ENCODE measurements at regions not wholly inside any gene's neighbourhood (a gene's known extent, or its start where the extent isn't known, plus 50 kb on each side); places are given as distances from the start of the nearest gene placed in this dataset.
"Not testable (repeated sequence)": the region's sequence is repeated elsewhere in the genome, so short reads cannot be mapped to it uniquely, and the experiment has no call there.

- TF ChIP-seq POLR2A (IDR thresholded peaks at IDR 0.05): no peak
- no peaks in the 10 kb centered on the region for H3K36me3 ChIP-seq
- H3K9me3 ChIP-seq: peaks cover 0 to 13% (median 2%) of the 10 kb centered on the region in 12 donors
- H3K4me1 ChIP-seq: no peaks in the 10 kb centered on the region
- ATAC-seq (no peak), DNase-seq (no peak)
- H3K27me3 ChIP-seq: no peaks in the 10 kb centered on the region
- 38 to 66% (median 60%) methylated on average over 2 of the region's 2 CpGs for WGBS, 4 donors
- intact Hi-C loops (cut with DNase I): no loop called here
- no peak overlapping the region for H3K4me3 ChIP-seq
- H3K27ac ChIP-seq: no peak overlapping the region
Observed at GRCh38 chr4:167989815-167990214, 102.5 kb upstream of the ANXA10 start.

DNA sequence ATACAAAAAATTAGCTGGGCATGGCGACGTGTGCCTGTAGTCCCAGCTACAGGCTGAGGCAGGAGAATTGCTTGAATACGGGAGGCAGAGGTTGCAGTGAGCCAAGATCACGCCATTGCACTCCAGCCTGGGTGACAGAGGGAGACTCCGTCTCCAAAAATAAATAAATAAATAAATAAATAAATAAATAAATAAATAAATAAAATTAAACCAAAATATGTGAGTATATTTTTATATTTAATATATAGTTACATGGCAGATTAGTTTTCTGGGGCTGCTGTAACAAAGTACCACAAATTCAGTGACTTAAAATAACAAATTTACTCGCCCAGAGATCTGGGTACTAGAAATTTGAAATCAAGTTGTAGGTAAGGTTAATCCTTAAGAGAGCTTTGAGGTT, 84.2 kb upstream of the ANXA10 start:
- H3K36me3 ChIP-seq; H3K27me3 ChIP-seq; ATAC-seq; intact Hi-C loops (cut with DNase I); H3K4me1 ChIP-seq; H3K9me3 ChIP-seq; H3K4me3 ChIP-seq; DNase-seq; H3K27ac ChIP-seq: not testable (repeated sequence)
- WGBS, 4 donors: 89 to 93% (median 91%) methylated on average over 6 of the region's 6 CpGs

GRCh38 chr4:168019019-168019651, 73.2 kb upstream of the ANXA10 start:
- Histone ChIP-seq H3K9me3 (peaks cover 0 to 3% (median 0%) of the 10 kb centered on the region in 12 donors), H3K27ac (no peak overlapping the region), H3K4me3 (no peak overlapping the region), H3K27me3 (no peaks in the 10 kb centered on the region), H3K4me1 (no peaks in the 10 kb centered on the region), H3K36me3 (no peaks in the 10 kb centered on the region)
- WGBS, 4 donors: 82 to 83% (median 83%) methylated on average over 1 of the region's 1 CpG
- ATAC-seq (no peak), DNase-seq (no peak)
- intact Hi-C loops (cut with DNase I): no loop called here
- TF ChIP-seq POLR2A (IDR thresholded peaks at IDR 0.05) (no peak), CTCF (IDR thresholded peaks at IDR 0.05) (no peak)

DNA sequence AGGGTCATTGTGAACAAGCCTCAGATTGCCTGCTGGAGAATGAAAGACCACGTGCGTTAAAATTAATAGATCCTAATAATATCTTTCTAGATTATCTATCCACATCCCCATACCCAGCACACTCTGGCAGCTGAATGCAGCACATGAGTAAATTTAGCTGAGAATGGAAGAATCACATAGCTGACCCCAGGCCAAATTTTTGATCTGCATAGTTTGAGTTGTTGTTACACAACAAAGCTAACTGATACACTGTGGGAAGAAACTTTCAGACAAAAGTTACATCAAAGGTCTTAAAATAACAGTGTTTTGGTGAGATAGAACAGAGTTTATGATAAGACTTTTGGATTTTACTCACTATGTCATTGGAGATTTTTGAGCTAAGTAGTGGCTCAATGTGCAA, 72.4 kb upstream of the ANXA10 start:
- Histone ChIP-seq H3K27ac (no peak overlapping the region), H3K27me3 (no peaks in the 10 kb centered on the region), H3K9me3 (peaks cover 0 to 3% (median 0%) of the 10 kb centered on the region in 12 donors), H3K4me1 (no peaks in the 10 kb centered on the region), H3K36me3 (no peaks in the 10 kb centered on the region), H3K4me3 (no peak overlapping the region)
- intact Hi-C loops (cut with DNase I): no loop called here
- TF ChIP-seq CTCF (IDR thresholded peaks at IDR 0.05): no peak
- TF ChIP-seq POLR2A (IDR thresholded peaks at IDR 0.05): no peak
- ATAC-seq (no peak), DNase-seq (no peak)
- WGBS, 4 donors: 78 to 86% (median 85%) methylated on average over 2 of the region's 2 CpGs

- Histone ChIP-seq H3K27ac (no peak overlapping the region), H3K9me3 (peaks cover 0 to 3% (median 0%) of the 10 kb centered on the region in 12 donors), H3K36me3 (no peaks in the 10 kb centered on the region), H3K4me1 (no peaks in the 10 kb centered on the region), H3K4me3 (no peak overlapping the region), H3K27me3 (no peaks in the 10 kb centered on the region)
- intact Hi-C loops (cut with DNase I): no loop called here
- ATAC-seq (no peak), DNase-seq (no peak)
- WGBS, 4 donors: 30 to 38% (median 34%) methylated on average over 1 of the region's 1 CpG
- TF ChIP-seq CTCF (IDR thresholded peaks at IDR 0.05) (no peak), POLR2A (IDR thresholded peaks at IDR 0.05) (no peak)
Observed at GRCh38 chr4:168021666-168022065, 70.7 kb upstream of the ANXA10 start.

Data from heart left ventricle (tissue), 16 donors.